ENCODE measurements at regions not wholly inside any gene's neighbourhood (a gene's known extent, or its start where the extent isn't known, plus 50 kb on each side); places are given as distances from the start of the nearest gene placed in this dataset.

- no peak for DNase-seq (ENCODE audit: extremely low read depth, low read depth, low spot score)
Measured at GRCh38 chr2:128753800-128754199, 435.1 kb upstream of the HS6ST1 start.

GRCh38 chr2:128754246-128754724 lies 435.6 kb upstream of the HS6ST1 start:
- no peak for DNase-seq (ENCODE audit: extremely low read depth, low read depth, low spot score)

- DNase-seq (ENCODE audit: extremely low read depth, low read depth, low spot score) = no peak
Measured at GRCh38 chr2:128755695-128756364, 437.2 kb upstream of the HS6ST1 start.

- no peak for DNase-seq (ENCODE audit: extremely low read depth, low read depth, low spot score)
Measured at GRCh38 chr2:128756365-128756717, 437.7 kb upstream of the HS6ST1 start.

GRCh38 chr2:128765811-128766210 lies 447.1 kb upstream of the HS6ST1 start:
- no peak for DNase-seq (ENCODE audit: extremely low read depth, low read depth, low spot score)

GRCh38 chr2:128768041-128768440 lies 449.4 kb upstream of the HS6ST1 start:
- DNase-seq (ENCODE audit: extremely low read depth, low read depth, low spot score) = no peak

- DNase-seq (ENCODE audit: extremely low read depth, low read depth, low spot score) = no peak
Measured at GRCh38 chr2:128769457-128770142, 450.9 kb upstream of the HS6ST1 start.

- DNase-seq (ENCODE audit: extremely low read depth, low read depth, low spot score) = no peak
Measured at GRCh38 chr2:128770143-128771085, 451.7 kb upstream of the HS6ST1 start.

- DNase-seq (ENCODE audit: extremely low read depth, low read depth, low spot score) = no peak
Measured at GRCh38 chr2:128771401-128771800, 452.7 kb upstream of the HS6ST1 start.

- no peak for DNase-seq (ENCODE audit: extremely low read depth, low read depth, low spot score)
Measured at GRCh38 chr2:128772671-128773070, 454.0 kb upstream of the HS6ST1 start.

- DNase-seq (ENCODE audit: extremely low read depth, low read depth, low spot score) = no peak
Measured at GRCh38 chr2:128773641-128774319, 455.1 kb upstream of the HS6ST1 start.

- no peak for DNase-seq (ENCODE audit: extremely low read depth, low read depth, low spot score)
Measured at GRCh38 chr2:128774320-128775216, 455.9 kb upstream of the HS6ST1 start.

GRCh38 chr2:128775217-128775913 lies 456.7 kb upstream of the HS6ST1 start:
- no peak for DNase-seq (ENCODE audit: extremely low read depth, low read depth, low spot score)

GRCh38 chr2:128775914-128776285 lies 457.2 kb upstream of the HS6ST1 start:
- no peak for DNase-seq (ENCODE audit: extremely low read depth, low read depth, low spot score)

- DNase-seq (ENCODE audit: extremely low read depth, low read depth, low spot score) = no peak
Measured at GRCh38 chr2:128776461-128777195, 458.0 kb upstream of the HS6ST1 start.

- no peak for DNase-seq (ENCODE audit: extremely low read depth, low read depth, low spot score)
Measured at GRCh38 chr2:128777196-128778035, 458.7 kb upstream of the HS6ST1 start.

GRCh38 chr2:128778843-128779242 lies 460.2 kb upstream of the HS6ST1 start:
- DNase-seq (ENCODE audit: extremely low read depth, low read depth, low spot score) = no peak
